ENCODE measurements at regions not wholly inside any gene's neighbourhood (a gene's known extent, or its start where the extent isn't known, plus 50 kb on each side); places are given as distances from the start of the nearest gene placed in this dataset.

GRCh38 chr6:113377362-113377942 is 479.7 kb upstream of the MARCKS start:
- H3K27ac ChIP-seq = no peak overlapping the region
- no peaks in the 10 kb centered on the region for H3K4me1 ChIP-seq
- no peak for DNase-seq
- no peaks in the 10 kb centered on the region for H3K36me3 ChIP-seq
- no peak overlapping the region for H3K4me3 ChIP-seq
- no peaks in the 10 kb centered on the region for H3K9me3 ChIP-seq
- TF ChIP-seq POLR2A (IDR thresholded peaks at IDR 0.05) = no peak
- TF ChIP-seq CTCF (IDR thresholded peaks at IDR 0.05) = no peak
- intact Hi-C loops (cut with DNase I; ENCODE audit: low total_unique reads) = no loop called here
- no peaks in the 10 kb centered on the region for H3K27me3 ChIP-seq

GRCh38 chr6:113380591-113380990 is 476.6 kb upstream of the MARCKS start:
- H3K27ac ChIP-seq = no peak overlapping the region
- no peaks in the 10 kb centered on the region for H3K4me1 ChIP-seq
- intact Hi-C loops (cut with DNase I; ENCODE audit: low total_unique reads) = no loop called here
- no peak for TF ChIP-seq CTCF (IDR thresholded peaks at IDR 0.05)
- no peak for DNase-seq
- H3K9me3 ChIP-seq = no peaks in the 10 kb centered on the region
- H3K27me3 ChIP-seq = no peaks in the 10 kb centered on the region
- no peak overlapping the region for H3K4me3 ChIP-seq
- H3K36me3 ChIP-seq = no peaks in the 10 kb centered on the region

GRCh38 chr6:113381232-113381631 is 475.9 kb upstream of the MARCKS start:
- Histone ChIP-seq H3K4me3 (no peak overlapping the region), H3K9me3 (no peaks in the 10 kb centered on the region), H3K27me3 (no peaks in the 10 kb centered on the region), H3K27ac (no peak overlapping the region), H3K4me1 (no peaks in the 10 kb centered on the region), H3K36me3 (no peaks in the 10 kb centered on the region)
- no peak for TF ChIP-seq POLR2A (IDR thresholded peaks at IDR 0.05)
- no peak for DNase-seq
- intact Hi-C loops (cut with DNase I; ENCODE audit: low total_unique reads) = no loop called here

DNA sequence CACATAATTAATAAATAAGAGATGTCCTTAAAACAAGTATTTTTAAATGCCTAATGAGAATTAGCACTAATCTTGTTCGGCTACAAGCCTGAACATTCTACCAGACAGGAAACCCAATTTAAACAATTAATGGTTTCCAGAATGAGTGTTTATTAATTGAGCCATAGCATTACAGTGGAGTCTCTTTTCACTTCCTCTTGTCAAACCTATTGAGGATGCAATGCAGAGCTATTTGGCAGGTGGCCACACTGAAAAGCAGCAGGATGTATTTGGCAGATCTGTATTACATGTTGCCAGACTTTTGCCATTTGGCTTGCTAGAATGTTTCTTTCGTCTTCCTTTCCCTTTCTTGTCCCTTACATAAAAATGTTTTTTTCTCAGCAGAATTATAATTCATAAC is 475.2 kb upstream of the MARCKS start:
- Histone ChIP-seq H3K4me1 (no peaks in the 10 kb centered on the region), H3K36me3 (no peaks in the 10 kb centered on the region), H3K9me3 (no peaks in the 10 kb centered on the region), H3K27me3 (no peaks in the 10 kb centered on the region), H3K4me3 (no peak overlapping the region), H3K27ac (no peak overlapping the region)
- DNase-seq = no peak
- intact Hi-C loops (cut with DNase I; ENCODE audit: low total_unique reads) = no loop called here
- no peak for TF ChIP-seq CTCF (IDR thresholded peaks at IDR 0.05)
- TF ChIP-seq POLR2A (IDR thresholded peaks at IDR 0.05) = no peak

GRCh38 chr6:113383701-113384100 is 473.4 kb upstream of the MARCKS start:
- Histone ChIP-seq H3K4me3 (no peak overlapping the region), H3K9me3 (no peaks in the 10 kb centered on the region), H3K27me3 (no peaks in the 10 kb centered on the region), H3K36me3 (no peaks in the 10 kb centered on the region), H3K4me1 (no peaks in the 10 kb centered on the region), H3K27ac (no peak overlapping the region)
- DNase-seq = no peak
- TF ChIP-seq POLR2A (IDR thresholded peaks at IDR 0.05) = no peak
- TF ChIP-seq CTCF (IDR thresholded peaks at IDR 0.05) = no peak
- intact Hi-C loops (cut with DNase I; ENCODE audit: low total_unique reads) = no loop called here

DNA sequence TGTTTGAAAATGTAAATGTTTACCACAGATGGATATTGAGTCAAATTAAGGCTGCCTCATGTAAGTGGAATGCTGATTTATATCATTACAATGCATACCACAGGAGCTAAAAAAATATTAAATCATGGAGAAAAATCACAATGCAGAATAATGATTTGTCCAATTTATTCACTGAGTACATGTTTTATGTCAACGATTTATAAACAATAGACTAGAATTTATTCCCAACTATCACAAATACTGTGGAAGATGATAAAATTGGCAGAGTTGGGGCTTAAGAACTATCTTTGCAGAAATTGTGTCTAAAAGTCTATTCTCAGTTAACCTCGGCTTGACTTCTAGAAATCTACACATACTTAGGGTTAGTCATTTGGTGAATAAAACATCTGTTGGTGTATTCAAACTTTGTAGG is 472.1 kb upstream of the MARCKS start:
- no peaks in the 10 kb centered on the region for H3K27me3 ChIP-seq
- intact Hi-C loops (cut with DNase I; ENCODE audit: low total_unique reads) = no loop called here
- no peaks in the 10 kb centered on the region for H3K36me3 ChIP-seq
- no peaks in the 10 kb centered on the region for H3K9me3 ChIP-seq
- no peak overlapping the region for H3K27ac ChIP-seq
- H3K4me1 ChIP-seq = no peaks in the 10 kb centered on the region
- TF ChIP-seq CTCF (IDR thresholded peaks at IDR 0.05) (no peak), POLR2A (IDR thresholded peaks at IDR 0.05) (no peak)
- H3K4me3 ChIP-seq = no peak overlapping the region
- DNase-seq = no peak
